NT2/D1 (cell line): ENCODE measurements at regions not wholly inside any gene's neighbourhood (a gene's known extent, or its start where the extent isn't known, plus 50 kb on each side); places are given as distances from the start of the nearest gene placed in this dataset.

ENCODE experiments used
- DNase-seq: peaks from one replicate; pipeline ENCODE4 v3.0.0-alpha.2; 2011; ENCODE audit warnings: low read depth, low spot score
- H3K27me3 ChIP-seq: 2 replicates; pipeline ENCODE4 v1.6.0; 2011; ENCODE audit warnings: mild to moderate bottlenecking; ENCODE audit not compliant: insufficient read length, insufficient read depth
- H3K36me3 ChIP-seq: 2 replicates; pipeline ENCODE4 v1.6.1; 2011; ENCODE audit warnings: mild to moderate bottlenecking, low read length, mixed read lengths; ENCODE audit not compliant: insufficient read depth, insufficient read length
- H3K4me1 ChIP-seq: 2 replicates; pipeline ENCODE4 v1.5.1; 2011; ENCODE audit not compliant: insufficient read depth, insufficient read length
- H3K4me3 ChIP-seq: 2 replicates; pipeline ENCODE4 v1.5.1; 2011; ENCODE audit warnings: low read depth; ENCODE audit not compliant: insufficient read length
- H3K9ac ChIP-seq: 2 replicates; pipeline ENCODE4 v1.6.0; 2011; ENCODE audit warnings: low read depth; ENCODE audit not compliant: insufficient read length
- H3K9me3 ChIP-seq: 2 replicates; pipeline ENCODE4 v1.5.1; 2011; ENCODE audit warnings: mild to moderate bottlenecking, low read length; ENCODE audit not compliant: insufficient read depth
- SUZ12 ChIP-seq: IDR thresholded peaks from 2 replicates; pipeline ENCODE4 v1.6.1; 2011; ENCODE audit not compliant: insufficient read length, insufficient read depth; ENCODE audit errors: extremely low read depth
- YY1 ChIP-seq: IDR thresholded peaks from 2 replicates; pipeline ENCODE4 v1.6.1; 2011; ENCODE audit not compliant: insufficient read length, insufficient read depth
- ZNF274 ChIP-seq: IDR thresholded peaks from 2 replicates; pipeline ENCODE4 v1.6.1; 2011; ENCODE audit warnings: mild to moderate bottlenecking, low read depth, low read length

DNA sequence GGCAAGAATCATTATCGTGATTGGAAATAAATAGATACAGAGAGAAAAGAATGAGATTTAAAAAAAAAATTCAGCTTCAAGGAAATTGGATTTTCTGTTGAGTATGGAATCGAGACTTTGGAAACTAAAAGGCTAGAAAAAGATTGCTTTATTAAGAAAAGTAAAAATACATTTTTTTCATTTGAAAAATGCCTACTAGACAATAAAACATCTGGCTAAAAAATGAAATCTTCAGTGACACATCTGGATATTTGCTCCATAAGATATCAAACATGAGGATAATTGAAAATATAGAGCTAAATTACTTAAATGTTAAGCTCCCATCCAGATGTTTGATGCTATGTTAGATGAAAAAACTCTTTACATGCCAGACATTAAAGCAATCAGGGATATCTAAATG is 879.5 kb downstream of the TSN start:
- H3K9ac ChIP-seq, result no peak overlapping the region
- H3K9me3 ChIP-seq, result no peaks in the 10 kb centered on the region
- H3K36me3 ChIP-seq, result no peaks in the 10 kb centered on the region
- no peaks in the 10 kb centered on the region for H3K27me3 ChIP-seq
- TF ChIP-seq ZNF274 (no peak), YY1 (no peak)
- H3K4me3 ChIP-seq, result no peak overlapping the region
- no peaks in the 10 kb centered on the region for H3K4me1 ChIP-seq
- no peak for DNase-seq

DNA sequence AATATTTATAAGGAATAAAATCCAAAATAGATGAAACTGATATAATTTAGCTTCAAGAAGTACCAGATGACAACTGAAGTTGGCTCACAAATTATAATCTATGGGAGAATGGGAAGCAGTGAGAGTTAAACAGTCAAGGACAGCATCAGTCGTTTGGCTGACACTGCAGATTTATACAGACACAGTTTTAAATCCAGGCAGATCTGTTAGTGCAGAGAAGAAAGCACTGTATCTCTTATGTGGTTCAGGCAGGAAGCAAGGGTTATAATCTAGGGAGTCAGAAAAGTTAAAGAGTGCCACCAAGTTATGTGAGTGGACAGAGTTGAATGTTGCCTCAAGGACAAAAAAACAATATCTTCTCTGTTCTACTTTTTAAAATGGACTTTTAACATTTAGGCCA is 880.2 kb downstream of the TSN start:
- H3K36me3 ChIP-seq, result no peaks in the 10 kb centered on the region
- TF ChIP-seq SUZ12 (no peak), YY1 (no peak), ZNF274 (no peak)
- DNase-seq, result no peak
- no peak overlapping the region for H3K4me3 ChIP-seq
- no peak overlapping the region for H3K9ac ChIP-seq
- no peaks in the 10 kb centered on the region for H3K4me1 ChIP-seq
- H3K27me3 ChIP-seq, result no peaks in the 10 kb centered on the region
- H3K9me3 ChIP-seq, result no peaks in the 10 kb centered on the region

DNA sequence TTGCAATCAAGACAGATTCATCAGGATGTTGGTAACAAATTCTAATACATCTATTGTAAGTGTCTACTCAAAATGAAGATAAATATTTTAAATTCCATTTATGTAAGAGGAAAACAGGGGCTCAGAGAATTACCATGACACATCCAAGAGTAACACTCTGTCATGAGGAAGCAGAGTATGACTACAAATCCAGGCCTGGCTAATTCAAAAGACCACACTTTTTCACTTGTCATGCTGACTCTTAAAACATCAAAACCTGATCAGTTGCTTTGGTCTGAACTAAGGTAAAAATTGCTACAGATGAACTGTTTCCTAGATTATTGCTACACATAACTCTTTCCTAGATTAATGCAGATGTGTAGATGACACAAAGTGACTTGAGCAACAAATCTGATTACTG is 880.6 kb downstream of the TSN start:
- DNase-seq, result no peak
- Histone ChIP-seq H3K9me3 (no peaks in the 10 kb centered on the region), H3K27me3 (no peaks in the 10 kb centered on the region), H3K4me3 (no peak overlapping the region), H3K9ac (no peak overlapping the region), H3K4me1 (no peaks in the 10 kb centered on the region), H3K36me3 (no peaks in the 10 kb centered on the region)
- TF ChIP-seq ZNF274, result no peak
- TF ChIP-seq SUZ12, result no peak

GRCh38 chr2:122639176-122639575 is 883.7 kb downstream of the TSN start:
- DNase-seq, result no peak
- TF ChIP-seq SUZ12 (no peak), ZNF274 (no peak), YY1 (no peak)

GRCh38 chr2:122639711-122640110 is 884.3 kb downstream of the TSN start:
- no peak overlapping the region for H3K9ac ChIP-seq
- no peaks in the 10 kb centered on the region for H3K9me3 ChIP-seq
- no peaks in the 10 kb centered on the region for H3K4me1 ChIP-seq
- no peak for DNase-seq
- no peaks in the 10 kb centered on the region for H3K36me3 ChIP-seq
- H3K27me3 ChIP-seq, result no peaks in the 10 kb centered on the region
- no peak overlapping the region for H3K4me3 ChIP-seq
- TF ChIP-seq YY1 (no peak), ZNF274 (no peak), SUZ12 (no peak)

More at GRCh38 chr2:122639176-122639575, 883.7 kb downstream of the TSN start:
- Histone ChIP-seq H3K4me1 (no peaks in the 10 kb centered on the region), H3K4me3 (no peak overlapping the region), H3K36me3 (no peaks in the 10 kb centered on the region), H3K27me3 (no peaks in the 10 kb centered on the region), H3K9ac (no peak overlapping the region), H3K9me3 (no peaks in the 10 kb centered on the region)

DNA sequence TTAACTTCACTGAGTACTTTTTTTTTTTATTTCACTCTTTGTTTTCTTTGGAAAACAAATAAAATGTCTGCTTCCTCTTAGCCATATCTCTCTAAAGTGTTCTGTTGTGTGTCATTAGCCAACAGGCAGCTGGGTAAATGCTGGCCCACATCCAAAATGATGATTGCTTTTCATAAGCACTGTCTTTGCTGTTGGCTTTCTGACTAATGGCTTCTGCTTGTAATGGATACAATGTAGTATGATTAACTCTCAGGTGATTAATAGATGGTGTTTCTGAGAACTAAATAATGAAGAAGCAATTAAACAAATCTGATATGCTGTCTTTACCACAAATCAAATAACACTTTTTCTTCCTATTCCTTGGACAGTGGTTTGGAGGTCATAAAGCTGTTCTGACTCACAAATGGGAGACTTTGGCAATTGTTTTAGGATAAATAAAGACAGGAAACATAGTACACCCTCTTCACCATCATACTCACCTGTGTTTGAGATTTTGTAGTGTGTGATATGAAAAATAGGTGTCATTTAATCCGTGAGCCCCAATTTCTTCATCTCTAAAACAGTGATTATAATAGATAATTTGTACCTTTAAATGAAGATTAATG is 888.4 kb downstream of the TSN start:
- Histone ChIP-seq H3K9ac (no peak overlapping the region), H3K4me1 (no peaks in the 10 kb centered on the region), H3K36me3 (no peaks in the 10 kb centered on the region), H3K27me3 (no peaks in the 10 kb centered on the region), H3K9me3 (no peaks in the 10 kb centered on the region), H3K4me3 (no peak overlapping the region)
- TF ChIP-seq YY1, result no peak
- no peak for TF ChIP-seq SUZ12
- TF ChIP-seq ZNF274, result no peak
- no peak for DNase-seq

GRCh38 chr2:122651236-122651635 is 895.8 kb downstream of the TSN start:
- H3K36me3 ChIP-seq, result no peaks in the 10 kb centered on the region

GRCh38 chr2:122651780-122652179 is 896.3 kb downstream of the TSN start:
- Histone ChIP-seq H3K9ac (no peak overlapping the region), H3K4me1 (no peaks in the 10 kb centered on the region), H3K36me3 (no peaks in the 10 kb centered on the region), H3K27me3 (no peaks in the 10 kb centered on the region), H3K9me3 (no peaks in the 10 kb centered on the region), H3K4me3 (no peak overlapping the region)
- TF ChIP-seq YY1, result no peak
- no peak for TF ChIP-seq ZNF274
- no peak for TF ChIP-seq SUZ12
- no peak for DNase-seq

More at GRCh38 chr2:122651236-122651635, 895.8 kb downstream of the TSN start:
- no peak overlapping the region for H3K9ac ChIP-seq
- H3K9me3 ChIP-seq, result no peaks in the 10 kb centered on the region
- TF ChIP-seq SUZ12, result no peak
- no peak for TF ChIP-seq ZNF274
- TF ChIP-seq YY1, result no peak
- H3K27me3 ChIP-seq, result no peaks in the 10 kb centered on the region
- H3K4me1 ChIP-seq, result no peaks in the 10 kb centered on the region
- H3K4me3 ChIP-seq, result no peak overlapping the region
- no peak for DNase-seq
